ENCODE measurements at regions not wholly inside any gene's neighbourhood (a gene's known extent, or its start where the extent isn't known, plus 50 kb on each side); places are given as distances from the start of the nearest gene placed in this dataset.

- Histone ChIP-seq H3K9me1 (replicated peaks; ENCODE audit: control insufficient read depth, extremely low read depth, insufficient read depth, low read length) (no peaks in the 10 kb centered on the region), H3K4me2 (ENCODE audit: insufficient read depth, low read length) (no peak overlapping the region), H2AFZ (ENCODE audit: low read depth, low read length) (no peak overlapping the region), H3K27me3 (ENCODE audit: control insufficient read depth in 2 of 2, insufficient read depth in 2 of 2, low read length in 2 of 2) (no peaks in the 10 kb centered on the region), H3K9me3 (replicated peaks; ENCODE audit: control insufficient read depth, insufficient read depth, low read length) (no peaks in the 10 kb centered on the region), H3K79me2 (ENCODE audit: control insufficient read depth, insufficient read depth, low read length) (no peaks in the 10 kb centered on the region), H3K27ac (ENCODE audit: insufficient read depth, low read depth, low read length) (no peak overlapping the region), H3K4me1 (ENCODE audit: control insufficient read depth, extremely low read depth, insufficient read depth, low read length) (peaks cover 20% of the 10 kb centered on the region), H4K20me1 (replicated peaks; ENCODE audit: control insufficient read depth, extremely low read depth, insufficient read depth, low read length) (no peaks in the 10 kb centered on the region), H3K36me3 (ENCODE audit: control insufficient read depth in 2 of 2, extremely low read depth in 1 of 2, insufficient read depth in 2 of 2, low read length in 2 of 2) (no peaks in the 10 kb centered on the region), H3K4me3 (replicated peaks in 1 of 3; ENCODE audit: insufficient read depth in 1 of 3, low read depth in 1 of 3, low read length in 3 of 3) (no peak overlapping the region), H3K9ac (replicated peaks; ENCODE audit: extremely low read depth, insufficient read depth, low read length) (no peak overlapping the region)
- FAIRE-seq (no peak), DNase-seq (ENCODE audit: low read depth, low spot score) (no peak)
- dilution Hi-C loops (cut with MboI; ENCODE audit: extremely low pct_ligation_motif_present, low sequenced_read_pairs) (no loop called here), intact Hi-C loops (cut with micrococcal nuclease) (loop anchor here (5.0 kb wide), 1 partner anchor 69 kb away; no protein-coding TSS in a partner anchor)
- TF ChIP-seq FOS (IDR thresholded peaks at IDR 0.05; ENCODE audit: borderline replicate concordance, insufficient read depth, low read length): no peak
- TF ChIP-seq, protein P1, sequence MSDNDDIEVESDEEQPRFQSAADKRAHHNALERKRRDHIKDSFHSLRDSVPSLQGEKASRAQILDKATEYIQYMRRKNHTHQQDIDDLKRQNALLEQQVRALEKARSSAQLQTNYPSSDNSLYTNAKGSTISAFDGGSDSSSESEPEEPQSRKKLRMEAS (IDR thresholded peaks at IDR 0.05; ENCODE audit: insufficient read depth, insufficient read length): no peak
- no peak for TF ChIP-seq CTCF (IDR thresholded peaks at IDR 0.05; ENCODE audit: extremely low read depth in 1 of 2, insufficient read depth in 1 of 2, low read depth in 1 of 2, low read length in 2 of 2)
- TF ChIP-seq POLR2A (IDR thresholded peaks at IDR 0.05; ENCODE audit: low read depth, low read length): no peak
- TF ChIP-seq GATA2 (IDR thresholded peaks at IDR 0.05; ENCODE audit: insufficient read depth, insufficient read length, low read depth, low read length): no peak
- no peak for TF ChIP-seq MYC (IDR thresholded peaks at IDR 0.05; ENCODE audit: low read depth, low read length)
- TF ChIP-seq POLR2AphosphoS5 (IDR thresholded peaks at IDR 0.05; ENCODE audit: insufficient read depth, low read depth, low read length): no peak
- TF ChIP-seq JUN (IDR thresholded peaks at IDR 0.05; ENCODE audit: borderline replicate concordance, insufficient read depth, insufficient read length, low read depth): no peak
- no peak for TF ChIP-seq EZH2 (IDR thresholded peaks at IDR 0.05; ENCODE audit: borderline replicate concordance, low read depth, low read length, severe bottlenecking)
- no TSS peak for BruUV-seq (replicated peaks)
- POLR2A ChIA-PET: no interaction called here
- CTCF ChIA-PET: no interaction called here
Observed at GRCh38 chr4:119726505-119726904, 97.9 kb upstream of the PDE5A start.
